ENCODE measurements at regions not wholly inside any gene's neighbourhood (a gene's known extent, or its start where the extent isn't known, plus 50 kb on each side); places are given as distances from the start of the nearest gene placed in this dataset.

DNA sequence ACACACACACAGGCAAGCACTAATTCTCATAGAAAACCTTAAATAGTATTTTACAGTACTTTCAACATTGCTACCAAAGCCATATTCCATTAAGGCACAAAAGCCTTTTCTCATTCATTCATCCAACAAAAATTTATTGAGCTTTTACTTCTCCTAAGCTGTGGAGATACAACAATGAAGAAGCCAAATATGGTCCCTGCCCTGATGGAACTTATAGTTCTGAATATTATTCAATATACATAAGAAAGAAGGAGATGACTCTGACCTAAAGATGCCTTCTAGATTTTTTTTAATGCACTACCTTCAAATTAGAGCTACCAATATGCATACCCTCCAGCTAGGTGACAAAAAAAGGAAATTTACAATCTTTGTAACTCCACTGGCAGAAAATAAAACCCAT lies 90.0 kb upstream of the WDR44 start (continued):
- TF ChIP-seq, protein P1, sequence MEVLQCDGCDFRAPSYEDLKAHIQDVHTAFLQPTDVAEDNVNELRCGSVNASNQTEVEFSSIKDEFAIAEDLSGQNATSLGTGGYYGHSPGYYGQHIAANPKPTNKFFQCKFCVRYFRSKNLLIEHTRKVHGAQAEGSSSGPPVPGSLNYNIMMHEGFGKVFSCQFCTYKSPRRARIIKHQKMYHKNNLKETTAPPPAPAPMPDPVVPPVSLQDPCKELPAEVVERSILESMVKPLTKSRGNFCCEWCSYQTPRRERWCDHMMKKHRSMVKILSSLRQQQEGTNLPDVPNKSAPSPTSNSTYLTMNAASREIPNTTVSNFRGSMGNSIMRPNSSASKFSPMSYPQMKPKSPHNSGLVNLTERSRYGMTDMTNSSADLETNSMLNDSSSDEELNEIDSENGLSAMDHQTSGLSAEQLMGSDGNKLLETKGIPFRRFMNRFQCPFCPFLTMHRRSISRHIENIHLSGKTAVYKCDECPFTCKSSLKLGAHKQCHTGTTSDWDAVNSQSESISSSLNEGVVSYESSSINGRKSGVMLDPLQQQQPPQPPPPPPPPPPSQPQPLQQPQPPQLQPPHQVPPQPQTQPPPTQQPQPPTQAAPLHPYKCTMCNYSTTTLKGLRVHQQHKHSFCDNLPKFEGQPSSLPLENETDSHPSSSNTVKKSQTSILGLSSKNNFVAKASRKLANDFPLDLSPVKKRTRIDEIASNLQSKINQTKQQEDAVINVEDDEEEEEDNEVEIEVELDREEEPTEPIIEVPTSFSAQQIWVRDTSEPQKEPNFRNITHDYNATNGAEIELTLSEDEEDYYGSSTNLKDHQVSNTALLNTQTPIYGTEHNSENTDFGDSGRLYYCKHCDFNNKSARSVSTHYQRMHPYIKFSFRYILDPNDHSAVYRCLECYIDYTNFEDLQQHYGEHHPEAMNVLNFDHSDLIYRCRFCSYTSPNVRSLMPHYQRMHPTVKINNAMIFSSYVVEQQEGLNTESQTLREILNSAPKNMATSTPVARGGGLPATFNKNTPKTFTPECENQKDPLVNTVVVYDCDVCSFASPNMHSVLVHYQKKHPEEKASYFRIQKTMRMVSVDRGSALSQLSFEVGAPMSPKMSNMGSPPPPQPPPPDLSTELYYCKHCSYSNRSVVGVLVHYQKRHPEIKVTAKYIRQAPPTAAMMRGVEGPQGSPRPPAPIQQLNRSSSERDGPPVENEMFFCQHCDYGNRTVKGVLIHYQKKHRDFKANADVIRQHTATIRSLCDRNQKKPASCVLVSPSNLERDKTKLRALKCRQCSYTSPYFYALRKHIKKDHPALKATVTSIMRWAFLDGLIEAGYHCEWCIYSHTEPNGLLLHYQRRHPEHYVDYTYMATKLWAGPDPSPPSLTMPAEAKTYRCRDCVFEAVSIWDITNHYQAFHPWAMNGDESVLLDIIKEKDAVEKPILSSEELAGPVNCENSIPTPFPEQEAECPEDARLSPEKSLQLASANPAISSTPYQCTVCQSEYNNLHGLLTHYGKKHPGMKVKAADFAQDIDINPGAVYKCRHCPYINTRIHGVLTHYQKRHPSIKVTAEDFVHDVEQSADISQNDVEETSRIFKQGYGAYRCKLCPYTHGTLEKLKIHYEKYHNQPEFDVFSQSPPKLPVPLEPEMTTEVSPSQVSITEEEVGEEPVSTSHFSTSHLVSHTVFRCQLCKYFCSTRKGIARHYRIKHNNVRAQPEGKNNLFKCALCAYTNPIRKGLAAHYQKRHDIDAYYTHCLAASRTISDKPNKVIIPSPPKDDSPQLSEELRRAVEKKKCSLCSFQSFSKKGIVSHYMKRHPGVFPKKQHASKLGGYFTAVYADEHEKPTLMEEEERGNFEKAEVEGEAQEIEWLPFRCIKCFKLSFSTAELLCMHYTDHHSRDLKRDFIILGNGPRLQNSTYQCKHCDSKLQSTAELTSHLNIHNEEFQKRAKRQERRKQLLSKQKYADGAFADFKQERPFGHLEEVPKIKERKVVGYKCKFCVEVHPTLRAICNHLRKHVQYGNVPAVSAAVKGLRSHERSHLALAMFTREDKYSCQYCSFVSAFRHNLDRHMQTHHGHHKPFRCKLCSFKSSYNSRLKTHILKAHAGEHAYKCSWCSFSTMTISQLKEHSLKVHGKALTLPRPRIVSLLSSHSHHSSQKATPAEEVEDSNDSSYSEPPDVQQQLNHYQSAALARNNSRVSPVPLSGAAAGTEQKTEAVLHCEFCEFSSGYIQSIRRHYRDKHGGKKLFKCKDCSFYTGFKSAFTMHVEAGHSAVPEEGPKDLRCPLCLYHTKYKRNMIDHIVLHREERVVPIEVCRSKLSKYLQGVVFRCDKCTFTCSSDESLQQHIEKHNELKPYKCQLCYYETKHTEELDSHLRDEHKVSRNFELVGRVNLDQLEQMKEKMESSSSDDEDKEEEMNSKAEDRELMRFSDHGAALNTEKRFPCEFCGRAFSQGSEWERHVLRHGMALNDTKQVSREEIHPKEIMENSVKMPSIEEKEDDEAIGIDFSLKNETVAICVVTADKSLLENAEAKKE (CRISPR knock-in tag; IDR thresholded peaks at IDR 0.05) = no peak
- no peak for TF ChIP-seq ZNF331 (CRISPR knock-in tag; IDR thresholded peaks at IDR 0.05; ENCODE audit: low read depth)
- TF ChIP-seq JUNB (IDR thresholded peaks at IDR 0.05; ENCODE audit: unreplicated experiment) = no peak
- TF ChIP-seq, protein P2, sequence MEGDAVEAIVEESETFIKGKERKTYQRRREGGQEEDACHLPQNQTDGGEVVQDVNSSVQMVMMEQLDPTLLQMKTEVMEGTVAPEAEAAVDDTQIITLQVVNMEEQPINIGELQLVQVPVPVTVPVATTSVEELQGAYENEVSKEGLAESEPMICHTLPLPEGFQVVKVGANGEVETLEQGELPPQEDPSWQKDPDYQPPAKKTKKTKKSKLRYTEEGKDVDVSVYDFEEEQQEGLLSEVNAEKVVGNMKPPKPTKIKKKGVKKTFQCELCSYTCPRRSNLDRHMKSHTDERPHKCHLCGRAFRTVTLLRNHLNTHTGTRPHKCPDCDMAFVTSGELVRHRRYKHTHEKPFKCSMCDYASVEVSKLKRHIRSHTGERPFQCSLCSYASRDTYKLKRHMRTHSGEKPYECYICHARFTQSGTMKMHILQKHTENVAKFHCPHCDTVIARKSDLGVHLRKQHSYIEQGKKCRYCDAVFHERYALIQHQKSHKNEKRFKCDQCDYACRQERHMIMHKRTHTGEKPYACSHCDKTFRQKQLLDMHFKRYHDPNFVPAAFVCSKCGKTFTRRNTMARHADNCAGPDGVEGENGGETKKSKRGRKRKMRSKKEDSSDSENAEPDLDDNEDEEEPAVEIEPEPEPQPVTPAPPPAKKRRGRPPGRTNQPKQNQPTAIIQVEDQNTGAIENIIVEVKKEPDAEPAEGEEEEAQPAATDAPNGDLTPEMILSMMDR (conservative IDR thresholded peaks at IDR 0.05; ENCODE audit: low read depth in 2 of 2) = no peak

DNA sequence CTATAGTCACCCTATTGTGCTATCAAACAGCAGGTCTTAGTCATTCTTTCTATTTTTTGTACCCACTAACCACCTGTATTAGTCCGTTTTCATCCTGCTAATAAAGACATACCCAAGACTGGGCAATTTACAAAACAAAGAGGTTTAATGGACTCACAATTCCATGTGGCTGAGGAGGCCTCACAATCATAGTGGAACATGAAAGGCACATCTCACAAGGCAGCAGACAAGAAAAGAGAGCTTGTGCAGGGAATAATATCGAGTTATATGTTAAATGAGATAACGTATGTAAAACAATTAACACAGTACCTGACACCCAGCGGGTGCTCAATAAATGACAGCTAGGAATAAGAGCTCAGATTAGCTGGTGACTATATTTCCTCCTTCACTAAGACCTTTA lies 88.1 kb upstream of the WDR44 start:
- Histone ChIP-seq H3K79me2 (replicated peaks; ENCODE audit: insufficient read depth) (no peaks in the 10 kb centered on the region), H4K20me1 (replicated peaks; ENCODE audit: insufficient read depth) (no peaks in the 10 kb centered on the region), H3K4me2 (no peak overlapping the region), H3K36me3 (ENCODE audit: insufficient read depth) (no peaks in the 10 kb centered on the region), H3K9me2 (ENCODE audit: insufficient read depth) (no peaks in the 10 kb centered on the region), H3K4me3 (no peak overlapping the region), H3F3A (replicated peaks; ENCODE audit: low read depth) (no peaks in the 10 kb centered on the region), H3K4me1 (ENCODE audit: insufficient read depth) (no peaks in the 10 kb centered on the region), H2AFZ (no peak overlapping the region), H3K27me3 (ENCODE audit: insufficient read depth) (no peaks in the 10 kb centered on the region), H3K27ac (ENCODE audit: low read depth) (no peak overlapping the region)
- ATAC-seq (no peak), DNase-seq (ENCODE audit: low spot score) (no peak)
- Mint-ChIP-seq H3K27ac (no peak overlapping the region), H3K36me3 (ENCODE audit: low read depth) (no peaks in the 10 kb centered on the region), H3K4me3 (no peak overlapping the region), H3K27me3 (ENCODE audit: insufficient read depth, low read depth, poor library complexity) (no peaks in the 10 kb centered on the region), H3K4me1 (peaks cover 6% of the 10 kb centered on the region), H3K9me3 (no peaks in the 10 kb centered on the region)
- TF ChIP-seq JUNB (IDR thresholded peaks at IDR 0.05; ENCODE audit: unreplicated experiment) = no peak
- no peak for TF ChIP-seq ZNF331 (CRISPR knock-in tag; IDR thresholded peaks at IDR 0.05; ENCODE audit: low read depth)
- no peak for TF ChIP-seq ZNF114 (CRISPR knock-in tag; IDR thresholded peaks at IDR 0.05)
- no peak for TF ChIP-seq NANOG (IDR thresholded peaks at IDR 0.05; ENCODE audit: borderline replicate concordance)
- TF ChIP-seq STAT1 (IDR thresholded peaks at IDR 0.05; ENCODE audit: unreplicated experiment) = no peak
- TF ChIP-seq, protein P2 (conservative IDR thresholded peaks at IDR 0.05; ENCODE audit: low read depth in 2 of 2) = no peak
- TF ChIP-seq POLR2AphosphoS5 (IDR thresholded peaks at IDR 0.05; ENCODE audit: low read depth) = no peak
- no peak for TF ChIP-seq EZH2phosphoT487 (IDR thresholded peaks at IDR 0.05; ENCODE audit: unreplicated experiment)
- TF ChIP-seq, protein P3, sequence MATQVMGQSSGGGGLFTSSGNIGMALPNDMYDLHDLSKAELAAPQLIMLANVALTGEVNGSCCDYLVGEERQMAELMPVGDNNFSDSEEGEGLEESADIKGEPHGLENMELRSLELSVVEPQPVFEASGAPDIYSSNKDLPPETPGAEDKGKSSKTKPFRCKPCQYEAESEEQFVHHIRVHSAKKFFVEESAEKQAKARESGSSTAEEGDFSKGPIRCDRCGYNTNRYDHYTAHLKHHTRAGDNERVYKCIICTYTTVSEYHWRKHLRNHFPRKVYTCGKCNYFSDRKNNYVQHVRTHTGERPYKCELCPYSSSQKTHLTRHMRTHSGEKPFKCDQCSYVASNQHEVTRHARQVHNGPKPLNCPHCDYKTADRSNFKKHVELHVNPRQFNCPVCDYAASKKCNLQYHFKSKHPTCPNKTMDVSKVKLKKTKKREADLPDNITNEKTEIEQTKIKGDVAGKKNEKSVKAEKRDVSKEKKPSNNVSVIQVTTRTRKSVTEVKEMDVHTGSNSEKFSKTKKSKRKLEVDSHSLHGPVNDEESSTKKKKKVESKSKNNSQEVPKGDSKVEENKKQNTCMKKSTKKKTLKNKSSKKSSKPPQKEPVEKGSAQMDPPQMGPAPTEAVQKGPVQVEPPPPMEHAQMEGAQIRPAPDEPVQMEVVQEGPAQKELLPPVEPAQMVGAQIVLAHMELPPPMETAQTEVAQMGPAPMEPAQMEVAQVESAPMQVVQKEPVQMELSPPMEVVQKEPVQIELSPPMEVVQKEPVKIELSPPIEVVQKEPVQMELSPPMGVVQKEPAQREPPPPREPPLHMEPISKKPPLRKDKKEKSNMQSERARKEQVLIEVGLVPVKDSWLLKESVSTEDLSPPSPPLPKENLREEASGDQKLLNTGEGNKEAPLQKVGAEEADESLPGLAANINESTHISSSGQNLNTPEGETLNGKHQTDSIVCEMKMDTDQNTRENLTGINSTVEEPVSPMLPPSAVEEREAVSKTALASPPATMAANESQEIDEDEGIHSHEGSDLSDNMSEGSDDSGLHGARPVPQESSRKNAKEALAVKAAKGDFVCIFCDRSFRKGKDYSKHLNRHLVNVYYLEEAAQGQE (IDR thresholded peaks at IDR 0.05; ENCODE audit: unreplicated experiment) = no peak
- TF ChIP-seq CREB1 (CRISPR knock-in tag; IDR thresholded peaks at IDR 0.05; ENCODE audit: low read depth) = no peak

All from GM23338 (cell line).